Omental fat pad (tissue), 3 donors: ENCODE measurements at regions not wholly inside any gene's neighbourhood (a gene's known extent, or its start where the extent isn't known, plus 50 kb on each side); places are given as distances from the start of the nearest gene placed in this dataset.

Experiments
- ATAC-seq: fragments of 150-250 bp; one replicate; pipeline ENCODE4 v1.9.1; 2016; ENCODE audit warnings: mild to moderate bottlenecking, moderate library complexity; ENCODE audit not compliant: low FRiP score
- DNase-seq: peaks from one replicate; pipeline ENCODE4 v3.0.0-alpha.2; 2019; ENCODE audit warnings: low spot score
- TF ChIP-seq, protein P1 (sequence below), 3 donors: fragments of 450-650 bp; IDR thresholded peaks; one replicate each; pipeline ENCODE4 v1.5.1; 2016 to 2017; ENCODE audit warnings: antibody characterized with exemption in 3 of 3, mild to moderate bottlenecking in 3 of 3, moderate library complexity in 2 of 3

DNA sequence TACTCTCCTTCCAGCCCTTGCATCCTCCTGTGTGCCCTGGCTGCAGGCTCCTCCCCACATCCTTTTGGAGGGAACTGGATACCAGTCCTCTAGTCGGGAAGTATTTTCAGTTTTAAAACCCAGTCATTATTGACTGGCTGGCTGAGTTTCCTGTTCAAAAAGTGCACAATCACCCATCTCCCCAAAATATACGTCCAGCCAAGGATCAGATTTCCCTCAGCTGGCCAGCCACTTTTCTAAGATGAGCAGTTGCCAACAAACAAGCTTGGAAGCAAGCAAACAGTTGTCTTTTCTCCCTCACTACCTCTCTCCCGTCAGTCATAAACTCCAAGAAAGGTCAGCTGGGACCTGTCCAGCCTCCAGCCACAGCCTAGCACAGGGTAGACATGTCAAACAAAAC lies 147.7 kb upstream of the GALNT15 start:
- DNase-seq (no peak), ATAC-seq (no peak)
- TF ChIP-seq, protein P1, sequence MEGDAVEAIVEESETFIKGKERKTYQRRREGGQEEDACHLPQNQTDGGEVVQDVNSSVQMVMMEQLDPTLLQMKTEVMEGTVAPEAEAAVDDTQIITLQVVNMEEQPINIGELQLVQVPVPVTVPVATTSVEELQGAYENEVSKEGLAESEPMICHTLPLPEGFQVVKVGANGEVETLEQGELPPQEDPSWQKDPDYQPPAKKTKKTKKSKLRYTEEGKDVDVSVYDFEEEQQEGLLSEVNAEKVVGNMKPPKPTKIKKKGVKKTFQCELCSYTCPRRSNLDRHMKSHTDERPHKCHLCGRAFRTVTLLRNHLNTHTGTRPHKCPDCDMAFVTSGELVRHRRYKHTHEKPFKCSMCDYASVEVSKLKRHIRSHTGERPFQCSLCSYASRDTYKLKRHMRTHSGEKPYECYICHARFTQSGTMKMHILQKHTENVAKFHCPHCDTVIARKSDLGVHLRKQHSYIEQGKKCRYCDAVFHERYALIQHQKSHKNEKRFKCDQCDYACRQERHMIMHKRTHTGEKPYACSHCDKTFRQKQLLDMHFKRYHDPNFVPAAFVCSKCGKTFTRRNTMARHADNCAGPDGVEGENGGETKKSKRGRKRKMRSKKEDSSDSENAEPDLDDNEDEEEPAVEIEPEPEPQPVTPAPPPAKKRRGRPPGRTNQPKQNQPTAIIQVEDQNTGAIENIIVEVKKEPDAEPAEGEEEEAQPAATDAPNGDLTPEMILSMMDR (IDR thresholded peaks at IDR 0.05): no peak

DNA sequence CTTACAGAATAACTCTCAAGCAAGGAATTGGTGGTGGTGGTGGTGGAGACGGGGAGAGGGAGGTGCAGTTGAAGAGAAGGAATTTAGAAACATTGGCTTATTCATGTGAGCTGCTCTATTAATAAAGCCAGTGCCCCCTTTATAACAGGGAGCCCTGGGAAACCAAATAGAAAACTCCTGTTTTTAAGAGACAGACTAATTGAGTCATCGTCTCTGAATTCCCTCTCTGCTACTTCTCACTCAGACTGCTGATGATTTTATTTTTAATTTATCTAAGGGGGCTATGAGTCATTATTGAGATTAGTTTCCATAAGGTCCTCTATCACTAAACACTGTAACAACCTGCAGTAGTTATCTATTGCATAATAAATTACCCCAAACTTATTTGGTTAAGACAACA lies 145.9 kb upstream of the GALNT15 start:
- ATAC-seq: no peak

DNA sequence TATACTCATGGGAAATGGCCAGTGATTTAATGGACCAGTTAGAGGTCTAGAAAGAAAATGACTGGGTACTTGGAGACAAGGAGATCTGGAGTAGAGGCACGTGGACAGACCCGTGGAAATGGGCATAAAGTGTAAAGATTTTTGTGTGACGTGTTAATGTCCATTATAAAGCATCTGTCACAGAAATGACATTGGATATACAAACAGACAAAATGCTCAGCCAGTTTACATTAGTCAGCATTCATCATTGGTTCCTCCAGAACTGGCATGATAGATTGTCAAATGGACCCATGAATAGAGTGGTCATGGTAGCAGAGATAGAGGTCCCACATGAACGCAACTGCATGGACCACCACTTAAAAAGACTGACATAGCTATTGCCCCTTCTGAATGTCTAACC lies 144.1 kb upstream of the GALNT15 start:
- DNase-seq: no peak
- TF ChIP-seq, protein P1 (IDR thresholded peaks at IDR 0.05): no peak
- no peak for ATAC-seq

More for the DNA sequence above, 145.9 kb upstream of the GALNT15 start:
- DNase-seq: no peak
- TF ChIP-seq, protein P1 (IDR thresholded peaks at IDR 0.05): no peak

DNA sequence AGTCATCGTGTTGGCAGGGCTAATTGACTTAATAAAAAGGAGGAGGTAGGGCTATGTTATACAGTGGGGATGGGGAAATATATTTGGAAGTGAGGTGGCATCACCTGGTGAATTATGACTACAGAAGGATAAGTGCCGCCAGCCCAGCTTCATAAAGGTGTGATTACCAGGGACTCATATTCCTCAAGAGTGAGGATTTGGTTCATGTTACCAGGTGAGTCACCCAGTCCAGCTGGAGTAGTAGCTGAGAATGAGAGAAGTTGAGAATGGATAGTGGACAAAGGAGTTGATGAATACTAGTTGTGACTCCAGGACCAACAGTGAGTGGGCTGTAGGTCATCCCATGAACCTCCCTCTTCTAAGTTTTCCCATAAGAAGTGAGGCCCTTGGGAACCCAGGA lies 143.0 kb upstream of the GALNT15 start:
- TF ChIP-seq, protein P1 (IDR thresholded peaks at IDR 0.05): no peak
- DNase-seq (no peak), ATAC-seq (no peak)

DNA sequence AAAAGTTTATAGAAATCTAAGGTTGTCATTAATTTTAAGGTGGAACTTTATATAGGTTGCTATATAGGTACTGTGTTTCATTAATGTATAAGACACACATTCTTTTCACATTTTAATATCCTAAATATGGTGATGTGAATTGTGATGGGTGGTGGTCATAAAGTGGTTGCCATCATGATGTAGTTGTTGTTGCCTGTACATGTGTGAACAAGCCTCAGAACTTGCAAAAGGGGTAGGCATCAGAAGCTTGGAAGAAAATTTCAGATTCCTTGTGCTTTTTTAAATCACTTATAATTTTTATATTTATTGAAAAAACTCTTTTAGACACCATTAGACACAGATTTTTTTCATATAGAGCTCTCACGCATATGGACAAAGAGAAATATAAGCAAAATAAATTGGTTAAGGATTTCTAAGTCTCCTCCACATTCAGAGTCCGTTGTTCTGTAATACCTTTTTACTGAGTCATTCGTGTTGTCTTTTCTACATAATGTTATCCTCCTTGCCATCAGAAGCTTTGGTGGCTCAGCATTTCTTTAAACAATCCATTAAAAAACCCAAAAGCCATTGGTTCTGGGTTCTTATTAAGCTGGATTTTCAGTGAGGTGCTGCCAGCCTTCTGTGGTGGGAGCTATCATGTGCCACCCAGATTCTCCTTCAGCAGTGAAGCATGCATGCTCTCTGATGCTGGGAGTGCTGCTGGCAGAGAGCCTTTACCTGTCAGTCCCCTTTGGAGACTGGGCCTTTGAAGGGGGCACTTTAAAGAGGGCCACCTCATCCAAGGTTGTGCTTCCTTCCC lies 140.4 kb upstream of the GALNT15 start:
- ATAC-seq: no peak
- TF ChIP-seq, protein P1 (IDR thresholded peaks at IDR 0.05): no peak
- DNase-seq: no peak

DNA sequence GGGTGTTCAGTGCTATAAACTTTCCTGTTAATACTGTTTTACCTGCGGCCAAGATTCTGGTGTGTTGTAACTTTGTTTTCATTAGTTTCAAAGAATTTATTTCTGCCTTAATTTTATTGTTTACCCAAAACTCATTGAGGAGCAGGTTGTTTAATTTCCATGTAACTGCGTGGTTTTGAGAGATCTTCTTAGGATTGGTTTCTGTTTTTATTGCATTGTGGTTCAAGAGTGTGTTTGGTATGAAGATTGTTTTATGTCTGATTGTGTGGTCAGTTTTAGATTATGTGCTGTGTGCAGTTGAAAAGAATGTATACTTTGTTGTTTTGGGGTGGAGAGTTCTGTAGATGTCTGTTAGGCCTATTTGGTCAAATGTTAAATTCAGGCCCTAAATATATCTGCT lies 133.5 kb upstream of the GALNT15 start:
- ATAC-seq: no peak
- DNase-seq: no peak
- TF ChIP-seq, protein P1 (IDR thresholded peaks at IDR 0.05): no peak
